GM23248 (cell line): ENCODE measurements at regions not wholly inside any gene's neighbourhood (a gene's known extent, or its start where the extent isn't known, plus 50 kb on each side); places are given as distances from the start of the nearest gene placed in this dataset.

ENCODE experiments used
- EZH2 ChIP-seq: fragments of 200-600 bp; sonication (generic); IDR thresholded peaks from 2 replicates; pipeline ENCODE4 v1.6.1; 2018; ENCODE audit warnings: antibody characterized with exemption, mild to moderate bottlenecking; ENCODE audit not compliant: insufficient read depth, poor library complexity, severe bottlenecking
- EZH2phosphoT487 ChIP-seq: fragments of 200-600 bp; sonication (generic); IDR thresholded peaks from 2 replicates; pipeline ENCODE4 v1.6.1; 2018; ENCODE audit warnings: antibody characterized with exemption, moderate library complexity, mild to moderate bottlenecking, low read depth; ENCODE audit not compliant: insufficient read depth

DNA sequence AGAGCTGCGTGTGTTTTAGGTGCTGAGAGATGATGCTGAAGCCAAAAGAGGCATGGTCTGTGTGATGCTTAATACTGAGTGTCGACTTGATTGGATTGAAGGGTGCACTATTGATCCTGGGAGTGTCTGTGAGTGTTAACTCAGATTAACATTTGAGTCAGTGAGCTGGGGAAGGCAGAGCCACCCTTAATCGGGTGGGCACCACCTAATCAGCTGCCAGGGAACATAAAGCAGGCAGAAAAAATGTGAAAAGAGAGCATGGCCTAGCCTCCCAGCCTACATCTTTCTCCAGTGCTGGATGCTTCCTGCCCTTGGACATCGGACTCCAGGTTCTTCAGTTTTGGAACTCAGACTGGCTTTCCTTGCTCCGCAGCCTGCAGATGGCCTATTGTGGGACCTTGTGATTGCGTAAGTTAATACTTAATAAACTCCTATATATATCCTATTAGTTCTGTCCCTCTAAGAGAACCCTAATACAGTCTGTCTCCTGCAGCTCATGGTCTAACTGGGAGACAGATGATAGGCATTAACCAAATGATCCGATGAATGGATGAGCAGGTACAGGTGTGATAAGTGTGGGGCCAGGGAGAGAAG, 91.6 kb downstream of the TFAP2C start:
- TF ChIP-seq EZH2: no peak
- TF ChIP-seq EZH2phosphoT487: no peak
